Neural progenitor cell (in vitro differentiated cells): ENCODE measurements at regions not wholly inside any gene's neighbourhood (a gene's known extent, or its start where the extent isn't known, plus 50 kb on each side); places are given as distances from the start of the nearest gene placed in this dataset.

Source experiments
- EZH2 ChIP-seq: fragments of 200-600 bp; sonication (generic); IDR thresholded peaks from 2 replicates; pipeline ENCODE4 v1.6.1; 2017; ENCODE audit warnings: antibody characterized with exemption, mild to moderate bottlenecking, moderate library complexity
- EZH2phosphoT487 ChIP-seq: fragments of 200-600 bp; sonication (generic); IDR thresholded peaks from 2 replicates; pipeline ENCODE4 v1.6.1; 2017; ENCODE audit warnings: antibody characterized with exemption
- TF ChIP-seq, protein P1 (sequence below): fragments of 200-600 bp; sonication (generic); IDR thresholded peaks from 2 replicates; pipeline ENCODE4 v1.5.1; 2017; ENCODE audit warnings: antibody characterized with exemption, mild to moderate bottlenecking

DNA sequence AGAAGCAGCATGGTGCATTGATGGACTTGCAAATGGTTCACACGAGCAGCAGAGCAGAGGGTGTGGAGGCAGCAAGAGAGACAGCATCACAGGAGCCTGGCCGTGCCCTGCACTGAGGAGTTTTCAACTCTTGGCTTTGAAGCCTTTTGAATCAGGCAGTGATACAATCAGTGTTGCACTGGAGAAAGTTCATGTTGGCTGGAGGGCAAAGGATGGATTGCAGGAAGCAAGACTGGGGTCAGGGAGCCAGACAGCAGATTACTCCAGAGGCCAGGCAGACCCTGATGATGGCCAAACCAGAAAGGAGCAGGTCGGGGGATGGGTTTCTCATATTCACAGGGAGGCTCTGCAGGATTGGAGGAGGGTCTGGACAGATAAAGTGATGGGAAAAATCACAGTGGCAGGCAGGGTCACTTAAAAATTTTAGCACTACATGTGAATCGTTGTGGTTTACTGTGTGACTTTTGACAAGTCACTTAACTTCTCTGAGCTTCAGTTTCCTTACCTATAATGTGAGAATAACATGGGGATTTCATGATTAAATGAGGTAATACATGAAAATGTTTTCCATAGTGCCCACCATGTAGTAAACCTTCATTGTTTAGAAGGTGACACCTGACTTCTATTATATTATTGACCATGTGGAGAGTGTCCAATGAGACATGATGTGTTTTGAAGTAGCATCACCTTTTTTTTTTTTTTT lies 125.3 kb downstream of the SALL1 start:
- TF ChIP-seq, protein P1, sequence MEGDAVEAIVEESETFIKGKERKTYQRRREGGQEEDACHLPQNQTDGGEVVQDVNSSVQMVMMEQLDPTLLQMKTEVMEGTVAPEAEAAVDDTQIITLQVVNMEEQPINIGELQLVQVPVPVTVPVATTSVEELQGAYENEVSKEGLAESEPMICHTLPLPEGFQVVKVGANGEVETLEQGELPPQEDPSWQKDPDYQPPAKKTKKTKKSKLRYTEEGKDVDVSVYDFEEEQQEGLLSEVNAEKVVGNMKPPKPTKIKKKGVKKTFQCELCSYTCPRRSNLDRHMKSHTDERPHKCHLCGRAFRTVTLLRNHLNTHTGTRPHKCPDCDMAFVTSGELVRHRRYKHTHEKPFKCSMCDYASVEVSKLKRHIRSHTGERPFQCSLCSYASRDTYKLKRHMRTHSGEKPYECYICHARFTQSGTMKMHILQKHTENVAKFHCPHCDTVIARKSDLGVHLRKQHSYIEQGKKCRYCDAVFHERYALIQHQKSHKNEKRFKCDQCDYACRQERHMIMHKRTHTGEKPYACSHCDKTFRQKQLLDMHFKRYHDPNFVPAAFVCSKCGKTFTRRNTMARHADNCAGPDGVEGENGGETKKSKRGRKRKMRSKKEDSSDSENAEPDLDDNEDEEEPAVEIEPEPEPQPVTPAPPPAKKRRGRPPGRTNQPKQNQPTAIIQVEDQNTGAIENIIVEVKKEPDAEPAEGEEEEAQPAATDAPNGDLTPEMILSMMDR: no peak
- TF ChIP-seq EZH2phosphoT487: no peak
- no peak for TF ChIP-seq EZH2
